ENCODE measurements at regions not wholly inside any gene's neighbourhood (a gene's known extent, or its start where the extent isn't known, plus 50 kb on each side); places are given as distances from the start of the nearest gene placed in this dataset.
"Not testable (repeated sequence)": the region's sequence is repeated elsewhere in the genome, so short reads cannot be mapped to it uniquely, and the experiment has no call there.

DNA sequence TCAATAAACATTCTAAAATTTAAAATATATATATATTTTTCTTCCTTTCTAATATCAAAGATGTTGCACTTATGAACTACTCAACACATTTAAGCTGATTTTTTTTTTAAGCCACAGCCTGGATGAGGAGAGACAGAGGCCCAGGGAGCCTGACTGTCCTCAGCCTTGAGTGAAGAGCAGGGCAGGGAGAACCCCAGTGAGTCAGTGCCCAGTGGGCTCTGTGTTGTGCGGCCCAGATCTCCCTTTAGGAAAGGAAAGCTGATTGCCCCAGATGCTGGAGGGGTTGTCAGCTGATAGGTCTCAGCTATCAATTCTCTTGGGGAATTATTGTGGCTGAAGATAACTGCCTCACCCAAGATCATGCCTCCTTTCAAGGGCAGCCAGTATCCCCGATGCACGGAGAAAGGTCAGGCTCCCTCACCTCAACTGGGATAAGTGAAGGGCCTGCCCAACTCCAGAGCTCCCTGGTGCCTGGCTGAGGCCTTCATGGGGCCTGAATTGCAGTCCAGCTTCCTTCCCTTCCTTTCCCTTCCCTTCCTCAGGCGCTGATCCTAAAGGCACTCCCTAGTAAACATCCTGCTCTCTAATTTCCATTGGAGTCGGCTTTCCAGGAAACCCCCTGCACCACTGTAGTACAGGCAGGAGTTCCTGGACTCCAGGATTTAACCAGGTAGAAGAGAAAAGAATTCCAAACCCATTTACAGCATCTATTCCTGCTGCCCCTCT lies 106.9 kb upstream of the ATL2 start:
- TF ChIP-seq, protein P1, sequence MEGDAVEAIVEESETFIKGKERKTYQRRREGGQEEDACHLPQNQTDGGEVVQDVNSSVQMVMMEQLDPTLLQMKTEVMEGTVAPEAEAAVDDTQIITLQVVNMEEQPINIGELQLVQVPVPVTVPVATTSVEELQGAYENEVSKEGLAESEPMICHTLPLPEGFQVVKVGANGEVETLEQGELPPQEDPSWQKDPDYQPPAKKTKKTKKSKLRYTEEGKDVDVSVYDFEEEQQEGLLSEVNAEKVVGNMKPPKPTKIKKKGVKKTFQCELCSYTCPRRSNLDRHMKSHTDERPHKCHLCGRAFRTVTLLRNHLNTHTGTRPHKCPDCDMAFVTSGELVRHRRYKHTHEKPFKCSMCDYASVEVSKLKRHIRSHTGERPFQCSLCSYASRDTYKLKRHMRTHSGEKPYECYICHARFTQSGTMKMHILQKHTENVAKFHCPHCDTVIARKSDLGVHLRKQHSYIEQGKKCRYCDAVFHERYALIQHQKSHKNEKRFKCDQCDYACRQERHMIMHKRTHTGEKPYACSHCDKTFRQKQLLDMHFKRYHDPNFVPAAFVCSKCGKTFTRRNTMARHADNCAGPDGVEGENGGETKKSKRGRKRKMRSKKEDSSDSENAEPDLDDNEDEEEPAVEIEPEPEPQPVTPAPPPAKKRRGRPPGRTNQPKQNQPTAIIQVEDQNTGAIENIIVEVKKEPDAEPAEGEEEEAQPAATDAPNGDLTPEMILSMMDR (IDR thresholded peaks at IDR 0.05; ENCODE audit: extremely low read depth, missing control alignments) = no peak
- DNase-seq (ENCODE audit: low spot score) = no peak

DNA sequence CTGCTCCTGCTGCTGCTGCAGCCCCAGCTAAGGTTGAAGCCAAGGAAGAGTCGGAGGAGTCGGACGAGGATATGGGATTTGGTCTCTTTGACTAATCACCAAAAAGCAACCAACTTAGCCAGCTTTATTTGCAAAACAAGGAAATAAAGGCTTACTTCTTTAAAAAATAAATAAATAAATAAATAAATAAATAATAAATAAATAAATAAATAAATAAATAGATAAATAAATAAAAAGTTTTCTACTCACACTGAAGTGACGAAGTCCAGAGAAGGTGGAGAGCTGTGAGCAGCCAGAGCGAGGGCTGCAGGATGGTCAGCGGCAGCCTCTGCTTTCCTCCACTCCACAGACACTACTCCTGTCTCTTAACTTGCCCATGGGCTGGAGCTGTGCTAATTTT lies 105.6 kb upstream of the ATL2 start:
- not testable (repeated sequence) for DNase-seq (ENCODE audit: low spot score)

DNA sequence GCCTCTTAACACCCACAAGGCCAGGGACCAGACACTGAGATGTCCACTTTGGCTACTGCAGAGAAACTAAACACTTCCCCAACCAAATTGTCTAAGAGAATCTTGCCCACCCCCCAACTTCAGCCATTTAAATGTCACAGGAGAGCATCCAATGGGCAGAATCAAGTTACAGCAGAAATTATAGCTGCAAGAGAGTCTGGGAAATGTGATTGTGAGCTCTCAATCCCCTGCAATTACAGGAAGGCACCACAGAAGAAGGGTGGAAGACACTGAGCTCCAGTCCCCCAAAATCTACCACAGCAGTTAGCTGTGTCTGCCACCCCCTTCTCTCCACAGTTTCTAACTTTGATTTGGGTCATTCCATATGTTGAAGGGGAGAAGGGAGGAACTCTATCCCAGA lies 103.5 kb upstream of the ATL2 start:
- TF ChIP-seq, protein P1 (IDR thresholded peaks at IDR 0.05; ENCODE audit: extremely low read depth, missing control alignments) = no peak
- no peak for DNase-seq (ENCODE audit: low spot score)

DNA sequence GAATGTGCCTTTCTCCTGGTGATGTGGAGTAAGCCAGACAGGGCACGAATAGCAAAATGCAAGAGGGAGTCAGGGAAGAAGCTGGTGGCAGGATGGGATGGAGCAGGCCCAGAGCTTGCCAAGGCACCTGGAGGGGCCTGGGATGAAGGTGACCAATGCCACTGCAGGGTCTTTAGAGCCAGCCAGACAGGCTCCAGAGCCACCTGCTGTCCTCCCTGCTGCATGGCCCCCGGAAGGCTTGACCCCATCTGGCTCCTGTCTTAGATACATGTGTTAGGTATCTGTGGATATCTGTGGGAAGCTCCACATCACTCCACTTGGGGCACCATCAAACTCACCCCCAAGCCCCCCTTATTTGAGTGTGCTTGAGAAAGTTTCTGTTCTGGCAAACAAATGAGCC lies 99.9 kb upstream of the ATL2 start:
- TF ChIP-seq, protein P1 (IDR thresholded peaks at IDR 0.05; ENCODE audit: extremely low read depth, missing control alignments) = no peak
- DNase-seq (ENCODE audit: low spot score) = no peak

DNA sequence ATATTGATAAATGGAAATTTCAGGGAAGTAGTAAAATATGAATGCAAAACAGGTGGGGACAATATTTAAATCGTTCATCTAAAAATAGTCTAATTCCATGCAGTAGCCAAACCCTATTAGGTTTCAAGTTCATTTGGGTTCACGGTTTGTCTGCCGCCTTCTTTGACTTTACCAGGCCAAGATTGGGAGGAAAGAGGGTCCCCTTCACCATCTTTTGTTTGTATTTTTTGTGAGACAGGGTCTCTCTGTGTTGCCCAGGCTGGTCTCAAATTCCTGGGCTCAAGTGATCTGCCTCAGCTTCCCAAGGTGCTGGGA lies 98.5 kb upstream of the ATL2 start:
- DNase-seq (ENCODE audit: low spot score) = no peak
- TF ChIP-seq, protein P1 (IDR thresholded peaks at IDR 0.05; ENCODE audit: extremely low read depth, missing control alignments) = no peak

DNA sequence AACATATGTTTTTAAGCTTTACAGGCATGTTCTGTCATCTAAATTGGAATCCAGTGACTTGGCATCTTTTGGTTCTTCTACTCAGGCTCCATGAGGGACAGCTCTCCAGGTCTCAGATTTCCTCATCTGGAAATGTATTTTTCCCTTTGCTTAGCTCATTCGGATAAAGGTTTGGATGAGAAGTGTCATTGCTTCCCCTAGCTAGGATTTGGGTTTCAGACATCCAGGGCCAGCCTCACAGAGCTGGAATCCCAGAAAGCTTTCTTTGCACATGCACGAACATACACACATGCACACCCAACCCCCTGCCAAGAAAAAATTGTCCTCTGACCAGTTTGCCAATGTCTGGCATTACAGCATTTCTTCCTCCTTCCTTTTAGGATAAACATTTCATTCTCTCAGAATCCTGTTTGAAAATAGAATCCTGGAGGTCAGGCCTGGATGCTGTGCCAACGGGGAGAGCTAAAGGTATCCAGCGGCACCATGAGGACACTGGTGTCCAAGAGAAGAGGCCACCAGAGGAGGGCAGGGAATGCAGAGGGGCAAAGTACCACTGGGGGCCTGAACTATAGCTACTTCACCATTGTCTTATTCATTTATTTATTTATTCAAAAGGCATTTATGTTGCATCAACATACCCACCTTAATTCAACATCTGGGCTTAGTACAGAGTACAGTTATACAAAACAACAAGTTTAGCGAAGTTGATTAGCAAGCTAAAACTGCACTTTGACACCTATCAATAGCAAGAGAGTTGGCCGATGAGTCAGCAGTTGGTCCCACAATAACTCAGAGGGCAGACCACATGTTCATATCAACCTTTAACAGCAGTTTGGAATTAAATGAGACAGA lies 97.9 kb upstream of the ATL2 start:
- TF ChIP-seq, protein P1 (IDR thresholded peaks at IDR 0.05; ENCODE audit: extremely low read depth, missing control alignments) = no peak

DNA sequence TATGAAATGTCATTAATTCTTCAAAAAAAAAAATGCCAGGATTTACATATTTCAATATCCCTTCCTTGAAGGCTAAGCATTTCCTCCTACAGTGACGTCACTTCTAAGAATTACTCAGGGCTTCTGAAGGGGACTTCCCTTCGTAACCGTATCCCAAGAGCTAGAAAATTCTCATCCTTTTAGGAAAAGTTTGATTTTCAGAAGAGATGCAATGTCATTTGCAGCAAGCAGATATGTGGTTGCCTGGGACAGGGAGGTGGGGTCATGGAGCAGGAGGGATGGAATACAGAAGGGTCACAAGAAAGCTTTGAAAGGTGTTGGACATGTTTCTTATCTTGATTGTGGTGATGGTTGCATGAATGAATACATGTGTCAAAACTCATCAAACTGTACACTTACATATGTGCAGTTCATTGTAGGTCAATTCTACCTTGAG lies 97.0 kb upstream of the ATL2 start:
- TF ChIP-seq, protein P1 (IDR thresholded peaks at IDR 0.05; ENCODE audit: extremely low read depth, missing control alignments) = no peak
- no peak for DNase-seq (ENCODE audit: low spot score)

More for the DNA sequence above, 97.9 kb upstream of the ATL2 start:
- DNase-seq (ENCODE audit: low spot score) = peak; percentile 22
